Caco-2 (cell line): ENCODE measurements at regions not wholly inside any gene's neighbourhood (a gene's known extent, or its start where the extent isn't known, plus 50 kb on each side); places are given as distances from the start of the nearest gene placed in this dataset.

Experiments
- BruUV-seq: library from RNA; stranded (reverse); fragments of 400-500 nt; replicated peaks from 2 replicates; lab custom pipeline; 2021; lab: Mats Ljungman, UMichigan
- CTCF ChIA-PET: fragments of 300-600 bp; sonication (Branson Sonifier 250); formaldehyde crosslinking; loops from one replicate; lab custom pipeline; 2022; ENCODE audit warnings: antibody characterized with exemption; lab: Charles Lee
- POLR2A ChIA-PET: fragments of 300-600 bp; sonication (Branson Sonifier 250); formaldehyde crosslinking; loops from one replicate; lab custom pipeline; 2022; ENCODE audit warnings: antibody characterized with exemption; lab: Charles Lee
- DNase-seq, 2 experiments: peaks; one replicate each; pipeline versions ENCODE4 v3.0.0 to v3.0.0-alpha.2; 2020 to 2022
- H3K27me3 ChIP-seq: replicated peaks from 2 replicates; pipeline ENCODE4 v1.6.0; 2011; ENCODE audit warnings: low read length; ENCODE audit not compliant: control insufficient read depth, insufficient read depth
- H3K36me3 ChIP-seq: 2 replicates; pipeline ENCODE4 v1.5.1; 2011; ENCODE audit warnings: low read length; ENCODE audit not compliant: control insufficient read depth, insufficient read depth
- H3K4me1 ChIP-seq: fragments of 250-450 bp; sonication (Bioruptor Pico); 2 replicates; pipeline ENCODE4 v1.5.1; 2020; ENCODE audit warnings: mild to moderate bottlenecking
- H3K4me3 ChIP-seq: 2 replicates; pipeline ENCODE4 v1.5.1; 2011; ENCODE audit warnings: low read depth, mild to moderate bottlenecking, control low read depth, low read length
- H3K9me3 ChIP-seq: fragments of 250-450 bp; sonication (Bioruptor Pico); 2 replicates; pipeline ENCODE4 v1.5.1; 2020; ENCODE audit warnings: mild to moderate bottlenecking, moderate library complexity
- H3K27ac Mint-ChIP-seq: one replicate; pipeline ENCODE4 v1.8.0; 2022; ENCODE audit warnings: mixed read lengths; ENCODE audit not compliant: unreplicated experiment
- H3K27me3 Mint-ChIP-seq: one replicate; pipeline ENCODE4 v1.8.0; 2022; ENCODE audit warnings: mixed read lengths; ENCODE audit not compliant: insufficient read depth, unreplicated experiment
- H3K36me3 Mint-ChIP-seq: one replicate; pipeline ENCODE4 v1.8.0; 2022; ENCODE audit warnings: mild to moderate bottlenecking, mixed read lengths; ENCODE audit not compliant: insufficient read depth, unreplicated experiment
- H3K4me1 Mint-ChIP-seq: one replicate; pipeline ENCODE4 v1.8.0; 2022; ENCODE audit warnings: low read depth, mixed read lengths; ENCODE audit not compliant: unreplicated experiment
- H3K4me3 Mint-ChIP-seq: one replicate; pipeline ENCODE4 v1.8.0; 2022; ENCODE audit warnings: mild to moderate bottlenecking, moderate library complexity, mixed read lengths; ENCODE audit not compliant: unreplicated experiment
- H3K9me3 Mint-ChIP-seq: one replicate; pipeline ENCODE4 v1.8.0; 2022; ENCODE audit warnings: mixed read lengths; ENCODE audit not compliant: unreplicated experiment
- CTCF ChIP-seq, 2 experiments: fragments of 200-600 bp in 1 of 2; IDR thresholded peaks; 1 replicate in 1 of 2; 2 replicates in 1 of 2; pipeline versions ENCODE4 v1.5.1 to v1.8.0; 2011 to 2022; ENCODE audit warnings: antibody characterized with exemption in 1 of 2, control low read depth in 1 of 2, inconsistent platforms in 1 of 2, low read depth in 1 of 2, low read length in 1 of 2, mild to moderate bottlenecking in 1 of 2, moderate library complexity in 1 of 2; ENCODE audit not compliant: insufficient read depth in 1 of 2, severe bottlenecking in 1 of 2, unreplicated experiment in 1 of 2
- intact Hi-C: fragments of 100-400 bp; cut with micrococcal nuclease; formaldehyde crosslinking; loops from one replicate; pipeline ENCODE4 v1.10.0; 2022; ENCODE audit not compliant: unreplicated experiment

- DNase-seq, result no peak
- Mint-ChIP-seq H3K4me1 (peaks cover 18% of the 10 kb centered on the region), H3K36me3 (no peaks in the 10 kb centered on the region), H3K27me3 (no peaks in the 10 kb centered on the region), H3K9me3 (no peaks in the 10 kb centered on the region), H3K27ac (peak overlapping the region; percentile 7), H3K4me3 (no peak overlapping the region)
- BruUV-seq, result no TSS peak
- no peaks in the 10 kb centered on the region for H3K9me3 ChIP-seq
- H3K4me1 ChIP-seq, result peaks cover 19% of the 10 kb centered on the region
- TF ChIP-seq CTCF (IDR thresholded peaks at IDR 0.05; ENCODE audit: insufficient read depth in 1 of 2, low read depth in 1 of 2, low read length in 1 of 2, severe bottlenecking in 1 of 2, unreplicated experiment in 1 of 2), result no peak
- H3K27me3 ChIP-seq, result no peaks in the 10 kb centered on the region
- ChIA-PET POLR2A (no interaction called here), CTCF (no interaction called here)
- H3K4me3 ChIP-seq, result no peak overlapping the region
- no peaks in the 10 kb centered on the region for H3K36me3 ChIP-seq
- intact Hi-C loops, result no loop called here
These were observed 470.2 kb upstream of the BTBD3 start for GRCh38 chr20:11447371-11448100.

GRCh38 chr20:11448554-11448953, 469.1 kb upstream of the BTBD3 start:
- H3K4me1 Mint-ChIP-seq, result peaks cover 23% of the 10 kb centered on the region
- CTCF ChIA-PET, result no interaction called here

GRCh38 chr20:11451793-11452291, 465.9 kb upstream of the BTBD3 start:
- ChIA-PET POLR2A (no interaction called here), CTCF (no interaction called here)
- peaks cover 6% of the 10 kb centered on the region for H3K36me3 Mint-ChIP-seq
- intact Hi-C loops, result loop anchor here (10.0 kb wide), 1 partner anchor 777 kb away; the partner anchor contains the start of gene JAG1
- no peak for TF ChIP-seq CTCF (IDR thresholded peaks at IDR 0.05; ENCODE audit: insufficient read depth in 1 of 2, low read depth in 1 of 2, low read length in 1 of 2, severe bottlenecking in 1 of 2, unreplicated experiment in 1 of 2)
- Histone ChIP-seq H3K4me1 (peaks cover 42% of the 10 kb centered on the region), H3K36me3 (no peaks in the 10 kb centered on the region), H3K9me3 (0 out of 2 replicates have a peak, but pooled peaks cover 7% of the 10 kb centered on the region), H3K27me3 (no peaks in the 10 kb centered on the region), H3K4me3 (no peak overlapping the region)
- no TSS peak for BruUV-seq
- no peak for DNase-seq
- H3K4me3 Mint-ChIP-seq, result no peak overlapping the region
- H3K27me3 Mint-ChIP-seq, result no peaks in the 10 kb centered on the region
- H3K4me1 Mint-ChIP-seq, result peaks cover 45% of the 10 kb centered on the region
- H3K9me3 Mint-ChIP-seq, result peaks cover 10% of the 10 kb centered on the region
- H3K27ac Mint-ChIP-seq, result no peak overlapping the region

More at GRCh38 chr20:11448554-11448953, 469.1 kb upstream of the BTBD3 start:
- POLR2A ChIA-PET, result no interaction called here
- H3K27me3 ChIP-seq, result no peaks in the 10 kb centered on the region
- H3K4me3 ChIP-seq, result no peak overlapping the region
- TF ChIP-seq CTCF (IDR thresholded peaks at IDR 0.05; ENCODE audit: insufficient read depth in 1 of 2, low read depth in 1 of 2, low read length in 1 of 2, severe bottlenecking in 1 of 2, unreplicated experiment in 1 of 2), result no peak
- Mint-ChIP-seq H3K27me3 (no peaks in the 10 kb centered on the region), H3K4me3 (no peak overlapping the region), H3K27ac (no peak overlapping the region), H3K36me3 (no peaks in the 10 kb centered on the region), H3K9me3 (no peaks in the 10 kb centered on the region)
- H3K4me1 ChIP-seq, result peaks cover 24% of the 10 kb centered on the region
- BruUV-seq, result no TSS peak
- H3K9me3 ChIP-seq, result no peaks in the 10 kb centered on the region
- intact Hi-C loops, result no loop called here
- DNase-seq, result no peak
- H3K36me3 ChIP-seq, result no peaks in the 10 kb centered on the region
